Ecto neural progenitor cell (in vitro differentiated cells): ENCODE measurements at regions not wholly inside any gene's neighbourhood (a gene's known extent, or its start where the extent isn't known, plus 50 kb on each side); places are given as distances from the start of the nearest gene placed in this dataset.

Source experiments
- DNase-seq: peaks from one replicate; pipeline ENCODE4 v3.0.0-alpha.2; 2018; ENCODE audit warnings: low spot score

DNA sequence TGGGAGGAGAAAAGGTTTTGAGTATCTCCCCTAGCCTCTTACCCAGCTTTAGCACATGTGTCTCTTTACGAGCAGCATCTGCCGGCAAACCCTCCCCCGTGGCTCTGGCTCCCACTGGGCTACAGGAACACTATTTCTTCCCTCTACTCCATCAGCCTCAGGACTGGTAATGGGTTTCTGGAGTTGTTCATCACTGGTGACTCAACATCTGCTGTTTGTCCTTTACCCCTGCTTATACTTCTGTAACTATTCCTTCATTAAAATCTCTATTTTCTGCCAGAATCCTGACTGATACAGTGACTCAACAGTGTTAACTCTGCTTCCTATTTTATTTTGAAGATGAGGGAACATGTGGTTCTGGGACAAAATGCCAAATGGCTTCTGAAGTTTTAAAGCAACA, 437.3 kb upstream of the HTR2A start:
- DNase-seq = no peak

DNA sequence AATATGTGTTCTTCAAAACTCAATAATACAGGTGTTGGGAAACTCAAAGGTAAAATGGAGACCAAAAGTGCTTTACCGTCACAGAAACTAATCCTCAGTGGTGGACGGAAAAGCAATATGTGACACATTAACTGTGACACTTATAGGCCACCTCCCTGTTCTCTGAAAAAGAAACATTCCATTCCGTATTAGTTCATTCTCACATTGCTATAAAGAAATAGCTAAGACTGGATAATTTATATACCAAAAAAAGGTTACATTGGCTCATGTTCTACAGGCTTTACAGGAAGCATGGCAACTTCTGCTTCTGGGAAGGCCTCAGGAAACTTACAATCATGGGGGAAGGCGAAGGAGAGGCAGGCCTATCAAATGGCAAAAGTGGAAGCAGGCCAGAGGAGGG, 435.3 kb upstream of the HTR2A start:
- no peak for DNase-seq

DNA sequence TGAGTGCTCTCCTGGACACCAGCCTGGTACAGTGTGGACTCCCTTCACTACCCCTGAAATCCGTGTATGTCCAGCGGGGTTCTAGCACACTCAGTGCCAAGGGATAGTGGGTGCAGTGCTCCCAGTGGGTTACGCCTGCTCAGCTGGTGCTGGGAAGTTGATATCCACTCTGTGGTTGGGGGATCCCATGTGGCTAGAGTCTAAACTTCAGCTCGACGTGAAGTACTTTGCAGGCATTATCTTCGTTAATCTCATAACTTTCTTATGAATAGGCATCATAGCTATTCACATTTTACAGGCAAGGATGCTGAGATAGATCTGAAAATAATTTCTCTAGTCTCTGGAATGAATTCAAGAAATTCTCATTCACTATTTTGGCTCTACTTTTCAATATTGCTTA, 433.2 kb upstream of the HTR2A start:
- no peak for DNase-seq

DNA sequence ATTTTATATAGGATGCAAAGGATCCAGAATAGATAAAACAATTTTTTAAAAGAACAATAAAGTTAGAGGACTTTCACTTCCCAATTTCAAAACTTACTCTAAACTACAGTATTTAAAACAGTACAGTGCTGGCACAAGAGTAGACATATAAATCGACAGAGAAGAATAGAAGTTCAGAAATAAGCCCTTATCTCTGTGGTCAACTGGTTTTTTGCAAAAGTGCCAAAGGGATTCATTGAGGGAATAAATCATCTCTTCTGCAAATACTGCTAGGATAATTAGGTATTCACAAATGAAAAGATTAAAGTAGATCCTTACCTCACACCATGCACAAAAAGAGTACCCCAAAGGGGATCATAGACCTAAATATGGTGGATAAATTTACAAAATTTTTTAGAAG, 431.0 kb upstream of the HTR2A start:
- no peak for DNase-seq

DNA sequence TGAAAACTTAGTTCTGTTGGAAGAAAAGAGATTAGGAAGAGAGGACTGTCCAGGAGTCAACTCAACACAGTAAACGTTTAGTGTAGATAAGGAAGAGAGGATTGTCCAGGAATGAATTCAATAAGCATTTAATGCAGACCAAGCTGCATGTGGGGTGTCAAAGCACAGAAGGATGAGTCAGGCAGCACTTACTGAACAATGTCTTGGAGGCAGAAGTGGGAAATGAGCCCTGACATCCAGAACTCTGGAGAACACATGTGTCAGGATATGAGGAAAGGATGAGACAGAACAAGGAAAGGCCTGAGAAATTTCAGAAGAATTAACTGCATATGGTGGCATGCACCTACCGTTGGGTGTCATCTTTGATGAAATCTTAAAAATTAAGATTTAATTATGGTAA, 429.2 kb upstream of the HTR2A start:
- DNase-seq = no peak

DNA sequence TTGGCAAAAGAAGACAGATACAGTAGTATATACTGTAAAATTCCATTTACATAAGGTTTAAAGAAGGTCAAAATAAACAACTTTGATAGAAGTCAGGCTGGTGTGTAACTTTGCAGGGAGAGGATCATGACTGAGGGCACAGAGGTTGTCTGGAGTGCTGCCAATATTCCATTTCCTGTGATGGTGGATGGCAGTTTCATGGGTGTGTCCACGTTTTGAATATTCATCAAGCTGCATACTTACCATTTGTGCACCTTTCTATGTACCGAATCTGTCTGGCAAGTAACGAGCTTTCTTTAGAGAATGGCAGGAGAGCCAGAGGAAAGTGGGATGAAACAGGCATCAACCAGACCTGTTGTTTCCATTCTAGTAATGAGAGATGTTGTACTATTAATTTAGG, 420.5 kb upstream of the HTR2A start:
- DNase-seq = no peak

DNA sequence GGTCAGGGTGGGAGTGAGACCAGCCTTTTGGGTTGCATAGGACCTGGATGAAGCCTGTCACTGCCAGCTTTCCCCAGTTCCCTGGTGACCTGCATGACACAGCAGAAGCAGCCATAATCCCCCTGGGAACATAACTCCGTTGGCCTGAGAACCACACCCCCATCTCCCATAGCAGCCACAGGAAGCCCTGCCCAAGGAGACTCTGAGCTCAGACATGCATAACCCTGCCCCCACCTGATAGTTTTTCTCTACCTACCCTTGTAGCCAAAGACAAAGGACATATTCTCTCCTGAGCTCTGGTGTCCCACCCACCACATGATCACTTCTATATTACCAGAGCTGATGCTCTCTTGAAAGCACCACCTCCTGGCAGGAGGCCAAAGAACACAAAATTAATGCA, 413.5 kb upstream of the HTR2A start:
- no peak for DNase-seq

DNA sequence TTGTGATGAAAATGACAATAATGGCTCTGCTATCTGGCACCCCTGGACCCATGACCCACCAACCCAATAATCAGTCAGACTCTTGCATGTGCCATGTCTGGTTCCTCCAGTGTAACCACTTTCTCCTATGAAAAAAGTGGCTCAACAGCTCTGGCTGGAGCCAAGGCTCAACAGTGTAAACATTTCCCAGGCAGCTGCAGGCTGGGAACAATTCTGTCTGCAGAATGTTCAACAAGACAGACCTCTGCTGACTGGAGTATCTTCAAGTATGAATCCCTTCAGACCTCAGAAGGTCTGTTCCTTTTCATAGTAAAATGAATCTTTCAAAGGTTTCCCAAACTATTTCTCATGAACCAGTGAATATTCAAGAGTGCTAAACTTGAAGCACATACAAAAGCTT, 410.1 kb upstream of the HTR2A start:
- no peak for DNase-seq

DNA sequence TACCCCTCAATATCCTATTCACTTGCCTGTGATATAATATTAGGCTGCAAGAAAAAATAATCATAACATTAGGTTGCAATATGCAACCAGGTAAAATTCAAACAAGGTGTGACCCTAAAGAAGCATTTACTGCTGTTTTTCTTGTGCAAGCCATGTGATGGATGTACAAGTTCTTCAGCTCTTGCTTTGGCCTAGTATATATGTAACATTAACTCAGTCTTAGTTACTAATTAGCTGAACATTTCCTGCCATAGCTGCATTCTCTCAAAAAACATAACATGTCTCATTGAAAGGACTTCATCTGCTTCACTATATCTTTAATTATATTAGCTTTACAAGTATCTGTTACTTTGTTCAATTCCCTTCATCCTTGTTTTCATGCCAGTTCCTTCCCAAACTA, 406.8 kb upstream of the HTR2A start:
- no peak for DNase-seq

DNA sequence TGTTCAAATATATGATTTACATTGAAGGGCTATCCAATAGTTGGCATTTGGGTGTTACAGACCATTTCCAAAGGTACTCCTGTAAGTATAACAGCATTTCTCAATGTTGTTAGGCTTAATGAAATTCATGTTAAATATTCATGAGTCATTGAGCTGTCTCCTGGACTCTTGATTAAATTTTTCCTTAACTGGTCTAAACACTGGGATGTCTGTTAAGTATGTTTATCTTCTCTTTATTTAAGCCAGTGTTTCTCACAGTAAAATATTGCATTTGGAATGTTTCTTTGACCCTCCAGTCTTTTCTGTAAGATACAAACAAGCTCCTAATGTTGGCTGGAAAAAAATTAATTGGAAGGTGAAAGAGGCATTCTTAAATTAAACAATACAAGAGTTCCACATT, 402.5 kb upstream of the HTR2A start:
- DNase-seq = no peak

DNA sequence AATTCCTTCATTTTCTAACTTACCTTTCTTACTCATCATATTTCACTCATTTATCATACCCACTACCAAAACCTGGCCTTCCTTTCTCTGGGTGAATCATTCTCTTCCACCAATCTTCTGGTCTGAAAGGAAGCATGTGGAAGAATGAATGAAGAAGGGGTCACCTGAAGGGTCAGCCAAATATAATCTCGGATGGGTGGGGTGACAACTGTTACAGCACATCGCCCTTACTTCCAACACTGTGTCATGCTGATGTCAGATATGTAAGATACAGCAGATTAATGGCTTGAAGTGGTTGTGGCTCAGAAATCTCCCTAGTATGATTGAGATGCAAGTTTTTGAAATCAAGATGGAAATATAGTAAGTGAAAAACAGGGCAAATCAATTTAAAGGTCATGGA, 401.7 kb upstream of the HTR2A start:
- DNase-seq = no peak

DNA sequence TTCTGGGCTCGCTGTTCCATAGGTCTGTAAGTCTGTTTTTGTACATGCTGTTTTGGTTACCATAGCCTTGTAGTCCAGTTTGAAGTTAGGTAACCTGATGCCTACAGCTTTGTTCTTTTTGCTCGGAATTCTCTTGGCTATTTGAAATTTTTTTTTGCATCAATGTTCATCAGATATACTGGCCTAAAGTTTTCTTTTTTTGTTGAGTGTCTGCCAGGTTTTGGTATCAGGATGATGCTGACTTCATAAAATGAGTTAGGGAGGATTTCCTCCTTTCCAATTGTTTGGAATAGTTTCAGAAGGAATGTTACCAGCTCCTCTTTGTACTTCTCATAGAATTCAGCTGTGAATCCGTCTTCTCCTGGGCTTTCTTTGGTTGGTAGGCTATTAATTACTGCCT, 397.8 kb upstream of the HTR2A start:
- no peak for DNase-seq

DNA sequence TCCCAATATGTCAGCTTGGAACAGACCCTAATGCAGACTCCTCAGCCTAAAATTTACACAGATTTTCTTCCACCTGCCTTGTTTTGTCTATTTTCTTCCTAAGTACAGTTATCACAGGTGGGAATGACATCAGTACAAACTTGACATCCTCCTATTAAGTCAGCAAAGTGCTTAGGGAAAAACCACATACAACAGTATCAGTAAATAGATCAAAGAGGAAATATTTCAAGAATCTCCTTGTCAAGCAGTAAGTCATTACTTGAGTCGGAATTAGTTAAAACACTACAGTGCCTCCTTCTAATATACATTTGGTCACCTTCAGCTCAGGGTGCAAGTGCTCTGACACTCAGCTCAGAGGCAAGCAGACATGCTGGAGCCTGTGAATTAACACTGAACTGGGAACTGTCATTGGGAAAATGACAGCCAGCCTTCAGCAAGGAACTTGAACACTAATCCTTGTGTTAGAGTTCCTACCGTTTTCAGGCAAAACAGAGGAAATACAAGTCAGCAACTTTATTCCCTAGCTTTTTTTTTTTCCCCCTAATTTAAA, 394.3 kb upstream of the HTR2A start:
- DNase-seq = no peak

DNA sequence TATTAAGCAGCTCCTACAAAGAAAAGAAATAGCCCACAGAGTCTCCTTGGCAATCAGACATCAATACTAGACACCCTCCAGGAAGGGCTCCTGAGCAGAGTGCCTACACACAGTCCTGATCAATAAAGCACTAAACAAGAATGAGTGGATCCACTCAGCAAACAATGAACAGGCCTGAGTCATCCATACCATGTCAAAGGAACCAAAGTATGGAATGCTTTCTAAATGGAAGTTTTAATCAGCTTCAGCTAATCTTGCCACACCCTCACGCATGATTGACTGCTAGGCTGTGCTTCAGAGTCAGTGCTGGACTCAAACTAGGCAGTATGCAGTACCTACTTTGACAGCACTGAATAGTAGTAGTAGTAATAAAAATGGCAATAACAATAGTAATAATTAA, 392.7 kb upstream of the HTR2A start:
- no peak for DNase-seq

DNA sequence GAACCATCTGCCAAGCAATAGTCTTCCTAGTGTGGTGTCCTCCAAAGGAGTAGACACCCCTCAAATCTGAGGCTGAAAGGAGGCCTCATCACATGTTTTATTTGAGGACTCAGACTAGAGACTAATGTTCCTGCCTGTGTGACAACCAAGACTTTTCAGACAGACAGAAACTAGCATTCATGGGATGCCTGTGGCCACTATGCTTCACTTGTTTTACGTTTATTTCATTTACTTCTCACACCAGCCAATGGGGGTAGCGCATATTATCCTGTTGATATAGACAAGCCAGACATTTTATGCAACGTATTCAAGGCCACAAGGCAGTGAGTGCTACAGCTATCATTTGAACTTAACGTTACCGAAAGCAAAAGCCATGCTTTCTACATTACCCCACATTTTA, 391.7 kb upstream of the HTR2A start:
- no peak for DNase-seq

DNA sequence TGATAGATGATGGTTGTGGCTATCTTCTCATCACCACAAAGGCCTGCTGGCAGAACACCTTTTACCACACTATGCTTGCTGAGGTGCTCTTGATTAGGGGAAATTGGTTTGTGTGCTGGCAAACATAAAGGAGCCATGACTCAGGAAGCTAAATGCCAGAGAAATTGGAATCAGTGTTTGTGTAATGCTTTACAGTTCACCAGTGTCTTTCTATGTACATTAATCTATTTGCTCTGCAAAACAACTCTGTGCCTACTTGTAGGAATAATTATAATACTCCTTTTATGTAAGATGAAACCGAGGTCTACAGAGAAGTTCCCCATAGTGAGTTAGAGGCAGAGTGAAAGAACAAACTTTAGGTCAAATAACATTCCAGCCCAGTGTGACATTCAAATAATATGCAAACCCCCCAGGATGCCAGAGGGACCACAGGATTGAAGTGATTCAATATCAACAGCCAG, 390.5 kb upstream of the HTR2A start:
- no peak for DNase-seq

DNA sequence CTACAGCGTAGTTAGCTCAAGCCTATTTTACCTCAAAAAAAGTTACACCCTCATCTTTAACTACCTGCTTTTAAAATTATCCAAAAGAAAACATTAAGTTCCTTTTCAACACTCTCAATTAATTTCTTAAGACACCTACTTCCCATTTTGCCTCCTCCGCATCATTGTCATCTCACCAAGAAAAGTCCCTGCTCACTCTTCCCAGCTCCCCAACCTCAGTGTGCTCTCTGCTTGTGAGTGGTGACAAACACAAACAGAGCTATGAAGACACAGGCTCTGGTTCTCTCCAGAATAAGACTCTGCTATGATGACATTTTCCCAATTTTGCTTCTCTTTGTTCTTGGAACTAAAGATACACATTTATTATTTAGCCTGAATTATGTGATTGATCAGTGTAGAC, 385.1 kb upstream of the HTR2A start:
- DNase-seq = no peak

DNA sequence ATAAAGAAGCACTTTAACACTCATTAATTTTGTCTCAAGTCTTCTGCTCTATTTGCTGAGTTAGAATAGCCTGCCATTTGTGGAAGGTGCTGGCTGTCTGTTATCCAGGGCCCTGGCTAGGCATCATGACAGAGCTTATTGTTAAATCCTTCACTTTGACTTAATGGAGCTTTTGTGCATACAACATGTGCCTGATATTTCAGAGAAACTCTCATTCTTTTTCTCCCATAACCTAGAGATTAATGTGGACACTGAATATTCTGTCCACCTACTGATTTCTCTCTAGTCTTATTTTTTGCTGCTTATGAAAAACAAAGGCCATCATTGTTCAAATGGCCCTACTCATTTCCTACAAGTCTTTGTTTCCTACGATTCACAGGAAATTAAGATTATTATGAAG, 383.1 kb upstream of the HTR2A start:
- DNase-seq = no peak

DNA sequence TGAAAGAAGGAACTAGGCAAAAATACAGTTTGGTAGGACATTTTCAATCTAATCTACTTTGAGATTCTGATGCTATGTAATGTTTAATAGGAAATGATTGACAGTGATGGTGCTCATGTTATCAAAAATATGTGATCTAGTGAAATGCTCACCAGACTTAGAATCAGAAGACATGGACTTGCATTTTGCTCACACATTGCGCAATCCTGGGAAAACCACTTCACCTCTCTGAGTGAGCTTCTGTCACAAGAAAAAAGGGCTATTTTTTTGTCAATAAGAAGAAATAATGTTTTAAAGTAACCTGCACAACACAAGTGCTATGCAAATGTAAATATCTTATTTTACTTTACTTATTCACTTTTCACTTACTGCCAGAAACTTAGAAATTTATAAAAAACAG, 380.9 kb upstream of the HTR2A start:
- no peak for DNase-seq

DNA sequence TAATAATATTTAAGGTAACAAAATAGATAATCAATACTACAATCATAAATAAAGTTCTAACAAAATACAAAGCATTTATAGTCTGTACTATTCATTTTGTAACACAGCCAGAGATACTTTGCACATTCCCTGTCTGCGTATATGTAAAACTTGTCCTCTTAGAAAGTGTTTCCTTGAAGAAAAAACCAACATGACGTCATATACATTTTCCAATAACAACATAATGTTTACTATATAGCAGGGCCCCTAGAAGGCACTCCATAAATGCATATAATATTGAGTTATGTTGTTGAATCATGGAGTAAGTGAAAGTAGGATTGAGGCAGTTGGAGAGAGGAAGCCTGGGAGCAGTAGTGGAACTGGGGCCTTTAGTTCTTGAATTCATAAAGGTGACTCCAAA, 371.4 kb upstream of the HTR2A start:
- DNase-seq = no peak

DNA sequence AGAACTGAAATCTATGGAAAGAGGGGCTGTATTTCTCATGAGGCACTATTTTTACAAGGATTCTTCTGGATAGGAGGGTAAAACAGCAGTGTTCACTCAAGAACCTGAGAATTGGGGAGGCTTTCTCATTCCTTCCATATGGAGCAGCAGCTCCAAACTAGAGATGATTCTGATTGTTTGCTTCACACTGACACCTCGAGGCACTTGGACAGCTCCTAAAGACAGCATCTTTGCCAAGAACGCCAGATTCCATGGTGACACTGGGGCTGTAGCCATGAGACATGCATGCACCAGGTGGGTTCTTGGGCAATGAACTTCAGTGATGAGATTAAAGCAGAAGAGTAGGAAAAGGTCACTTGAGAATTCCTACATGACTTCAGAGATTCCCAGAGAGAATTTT, 361.5 kb upstream of the HTR2A start:
- no peak for DNase-seq

DNA sequence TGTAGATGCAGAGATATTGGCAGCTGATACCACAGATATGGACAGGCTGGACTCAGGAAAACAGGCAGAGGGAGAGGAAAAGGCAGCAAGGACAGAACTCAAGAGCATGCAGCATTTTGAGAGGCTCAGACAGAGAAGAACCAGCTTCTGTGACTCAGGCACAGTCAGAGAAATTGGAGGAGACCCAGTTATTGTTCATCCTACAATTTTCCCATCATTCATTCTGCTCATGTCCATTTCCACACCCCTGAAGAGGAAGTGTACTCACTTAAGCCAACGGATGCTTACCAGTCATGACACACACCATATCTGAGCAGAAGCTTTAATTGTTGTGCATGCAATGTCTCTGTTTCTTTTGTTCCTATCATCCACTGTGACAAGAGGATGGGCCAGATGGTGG, 359.8 kb upstream of the HTR2A start:
- no peak for DNase-seq

DNA sequence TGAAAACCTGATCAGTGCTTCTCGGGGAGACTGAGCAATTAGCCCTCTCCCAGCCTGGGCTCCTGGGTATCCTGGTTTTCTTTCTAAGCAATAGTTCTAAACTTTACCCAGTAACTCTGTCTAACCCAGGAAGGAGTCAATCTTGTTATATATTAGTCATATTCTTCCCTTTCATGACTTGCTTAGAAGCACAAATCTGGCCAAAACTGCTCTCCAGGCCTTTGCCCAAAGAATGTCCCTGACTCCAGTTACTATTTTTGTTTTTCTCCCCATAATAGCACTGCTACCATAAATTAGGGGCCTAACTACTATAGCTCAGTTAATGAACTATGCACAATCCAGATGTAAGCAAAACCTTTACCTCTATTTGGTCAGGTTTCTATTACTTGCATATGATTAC, 355.8 kb upstream of the HTR2A start:
- DNase-seq = no peak

DNA sequence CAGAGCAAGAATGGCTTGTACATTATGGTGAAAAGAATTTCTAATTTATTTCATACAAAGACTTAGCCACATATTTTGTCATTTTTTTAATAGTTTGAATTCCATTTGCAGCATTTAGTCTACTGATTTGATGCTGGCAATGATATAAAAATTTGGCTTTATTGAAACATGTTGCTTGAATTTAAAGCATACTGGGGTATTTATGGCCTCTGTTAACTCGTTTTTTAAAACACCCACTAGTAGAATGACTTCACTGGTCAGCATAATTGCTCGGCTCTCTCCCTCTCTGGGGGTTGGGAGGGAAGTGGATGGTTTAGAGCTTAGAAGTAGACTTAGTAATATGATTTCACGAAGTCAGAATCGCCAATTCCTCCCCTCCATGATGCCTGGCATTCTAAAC, 354.9 kb upstream of the HTR2A start:
- no peak for DNase-seq

DNA sequence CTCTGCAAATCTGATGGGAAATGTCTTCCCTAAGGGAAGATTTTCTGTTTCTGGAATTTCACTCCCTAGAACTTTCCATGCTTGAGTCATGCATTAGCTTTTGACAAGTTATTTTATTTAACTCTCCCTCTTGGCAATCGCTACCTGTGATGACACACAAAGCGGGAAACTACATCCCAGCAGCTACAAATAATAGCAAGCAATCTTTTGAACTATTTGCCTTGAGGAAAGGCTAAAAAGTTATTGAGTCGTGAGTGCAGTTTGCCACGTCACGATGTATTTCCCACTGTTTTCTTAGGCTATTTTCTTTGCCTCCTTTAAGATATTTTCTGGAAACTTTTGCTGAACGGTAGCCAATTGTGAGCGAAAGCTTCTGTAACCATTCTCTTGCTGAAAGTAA, 353.3 kb upstream of the HTR2A start:
- DNase-seq = no peak
